Liver (tissue), 8 donors: ENCODE measurements at regions not wholly inside any gene's neighbourhood (a gene's known extent, or its start where the extent isn't known, plus 50 kb on each side); places are given as distances from the start of the nearest gene placed in this dataset.

Experiments
- DNase-seq: peaks from one replicate; pipeline ENCODE4 v3.0.0-alpha.2; 2017; ENCODE audit warnings: low spot score
- H3K27ac ChIP-seq, 2 donors: one replicate each; pipeline ENCODE4 v1.7.0; 2013; ENCODE audit warnings: inconsistent platforms in 2 of 2, low read length in 2 of 2, control low read depth in 1 of 2, low read depth in 1 of 2, mild to moderate bottlenecking in 1 of 2
- H3K27me3 ChIP-seq, 4 donors: one replicate each; pipeline versions ENCODE4 v1.6.1 to v1.7.0; 2013; ENCODE audit warnings: low read length in 3 of 4, inconsistent platforms in 1 of 4, mild to moderate bottlenecking in 1 of 4, moderate library complexity in 1 of 4; ENCODE audit not compliant: control insufficient read depth in 4 of 4, insufficient read depth in 4 of 4
- H3K36me3 ChIP-seq, 4 donors: one replicate each; pipeline versions ENCODE4 v1.6.1 to v1.7.0; 2013; ENCODE audit warnings: low read length in 3 of 4, mild to moderate bottlenecking in 3 of 4, low read depth in 1 of 4, moderate library complexity in 1 of 4; ENCODE audit not compliant: control insufficient read depth in 4 of 4, insufficient read depth in 3 of 4
- H3K4me1 ChIP-seq, 4 donors: one replicate each; pipeline versions ENCODE4 v1.6.1 to v1.7.0; 2013; ENCODE audit warnings: low read length in 3 of 4, mild to moderate bottlenecking in 3 of 4, moderate library complexity in 1 of 4; ENCODE audit not compliant: control insufficient read depth in 4 of 4, insufficient read depth in 4 of 4
- H3K4me3 ChIP-seq, 3 donors: one replicate each; pipeline versions ENCODE4 v1.6.1 to v1.7.0; 2013; ENCODE audit warnings: low read length in 3 of 3, control low read depth in 1 of 3, low read depth in 1 of 3, mild to moderate bottlenecking in 1 of 3
- H3K9ac ChIP-seq, 2 donors: one replicate each; pipeline ENCODE4 v1.7.0; 2013; ENCODE audit warnings: low read length in 2 of 2, mild to moderate bottlenecking in 2 of 2, moderate library complexity in 2 of 2, control low read depth in 1 of 2, low read depth in 1 of 2
- H3K9me3 ChIP-seq, 4 donors: one replicate each; pipeline versions ENCODE4 v1.6.1 to v1.7.0; 2013; ENCODE audit warnings: low read length in 3 of 4; ENCODE audit not compliant: control insufficient read depth in 4 of 4
- ATF3 ChIP-seq: IDR thresholded peaks from 2 replicates; pipeline ENCODE4 v1.6.1; 2016; ENCODE audit warnings: antibody characterized with exemption
- CTCF ChIP-seq: fragments of 150-350 bp; IDR thresholded peaks from 2 replicates; pipeline ENCODE4 v1.5.1; 2017; ENCODE audit warnings: improper control_type of control experiment, low read depth, low read length; ENCODE audit not compliant: missing input control
- EGR1 ChIP-seq, 2 donors: IDR thresholded peaks; 2 replicates each; pipeline ENCODE4 v1.6.1; 2016 to 2018; ENCODE audit warnings: antibody characterized with exemption in 2 of 2, low read depth in 2 of 2
- FOXA1 ChIP-seq: IDR thresholded peaks from 2 replicates; pipeline ENCODE4 v1.6.1; 2016; ENCODE audit warnings: antibody characterized with exemption
- FOXA2 ChIP-seq: IDR thresholded peaks from 2 replicates; pipeline ENCODE4 v1.6.1; 2016; ENCODE audit warnings: antibody characterized with exemption
- GABPA ChIP-seq, 2 donors: IDR thresholded peaks in 1 of 2; conservative IDR thresholded peaks in 1 of 2; 2 replicates each; pipeline ENCODE4 v1.6.1; 2016; ENCODE audit warnings: antibody characterized with exemption in 2 of 2, mild to moderate bottlenecking in 1 of 2, moderate library complexity in 1 of 2
- HNF4A ChIP-seq, 2 donors: conservative IDR thresholded peaks; 2 replicates each; pipeline ENCODE4 v1.6.1; 2016; ENCODE audit warnings: antibody characterized with exemption in 2 of 2, mild to moderate bottlenecking in 2 of 2
- HNF4G ChIP-seq: IDR thresholded peaks from 2 replicates; pipeline ENCODE4 v1.6.1; 2016; ENCODE audit warnings: antibody characterized with exemption
- JUND ChIP-seq, 2 donors: IDR thresholded peaks; 2 replicates each; pipeline ENCODE4 v1.6.1; 2016; ENCODE audit warnings: antibody characterized with exemption in 2 of 2
- MAX ChIP-seq: IDR thresholded peaks from 2 replicates; pipeline ENCODE4 v1.6.1; 2016; ENCODE audit warnings: antibody characterized with exemption
- NR2F2 ChIP-seq: IDR thresholded peaks from 2 replicates; pipeline ENCODE4 v1.6.1; 2016; ENCODE audit warnings: antibody characterized with exemption
- RAD21 ChIP-seq, 2 donors: IDR thresholded peaks; 2 replicates each; pipeline ENCODE4 v1.6.1; 2016; ENCODE audit warnings: antibody characterized with exemption in 2 of 2, mild to moderate bottlenecking in 2 of 2
- REST ChIP-seq: IDR thresholded peaks from 2 replicates; pipeline ENCODE4 v1.6.1; 2016; ENCODE audit warnings: antibody characterized with exemption, mild to moderate bottlenecking
- RXRA ChIP-seq, 2 donors: IDR thresholded peaks; 2 replicates each; pipeline ENCODE4 v1.6.1; 2017 to 2018; ENCODE audit warnings: antibody characterized with exemption in 2 of 2, mild to moderate bottlenecking in 1 of 2
- SP1 ChIP-seq: IDR thresholded peaks from 2 replicates; pipeline ENCODE4 v1.6.1; 2018; ENCODE audit warnings: antibody characterized with exemption, mild to moderate bottlenecking
- TAF1 ChIP-seq: conservative IDR thresholded peaks from 2 replicates; pipeline ENCODE4 v1.6.1; 2016; ENCODE audit warnings: antibody characterized with exemption, mild to moderate bottlenecking
- YY1 ChIP-seq: IDR thresholded peaks from 2 replicates; pipeline ENCODE4 v1.6.1; 2016; ENCODE audit warnings: antibody characterized with exemption, mild to moderate bottlenecking
- ZBTB33 ChIP-seq: IDR thresholded peaks from 2 replicates; pipeline ENCODE4 v1.6.1; 2016; ENCODE audit warnings: antibody characterized with exemption
- WGBS: extraction: QIAGEN DNeasy Blood & Tissue Kit; methylation state at CpG from one replicate; pipeline ENCODE4 v1.1.7; 2013; 5-methylcytosine and 5-hydroxymethylcytosine counted together
- donor health status: healthy.
- donor health status: healthy.
- donor health status: healthy.
- donor health status: healthy.
- donor health status: healthy.

- TF ChIP-seq SP1 (no peak), FOXA1 (no peak), RXRA (IDR thresholded peaks at IDR 0.05) (no peak)
Observed at GRCh38 chr22:19582033-19582693, 58.0 kb upstream of the CLDN5 start (continued).

GRCh38 chr22:19586922-19587684 is 62.9 kb upstream of the CLDN5 start:
- H3K9me3 ChIP-seq, result no peaks in the 10 kb centered on the region
- H3K4me3 ChIP-seq, result no peak overlapping the region
- no peaks in the 10 kb centered on the region for H3K36me3 ChIP-seq
- no peaks in the 10 kb centered on the region for H3K27me3 ChIP-seq
- H3K27ac ChIP-seq, result no peak overlapping the region
- no peak overlapping the region for H3K9ac ChIP-seq
- DNase-seq, result no peak
- 49% methylated on average over 11 of the region's 11 CpGs for WGBS
- TF ChIP-seq TAF1, result no peak
- TF ChIP-seq CTCF, result no peak
- TF ChIP-seq YY1, result no peak
- no peak for TF ChIP-seq REST
- no peak for TF ChIP-seq FOXA1
- no peak for TF ChIP-seq ZBTB33
- TF ChIP-seq NR2F2, result no peak
- no peak for TF ChIP-seq GABPA (IDR thresholded peaks at IDR 0.05 in 1 of 2, conservative IDR thresholded peaks at IDR 0.05 in 1 of 2)
- peak; percentile 73 to 85 for TF ChIP-seq HNF4A (conservative IDR thresholded peaks at IDR 0.05)
- TF ChIP-seq EGR1 (IDR thresholded peaks at IDR 0.05; ENCODE audit: low read depth in 2 of 2), result no peak
- peak; percentile 34 for TF ChIP-seq HNF4G
- TF ChIP-seq RXRA (IDR thresholded peaks at IDR 0.05), result peak; percentile 12 to 40
- peak; percentile 46 for TF ChIP-seq SP1
- no peak for TF ChIP-seq MAX
- no peak for TF ChIP-seq ATF3
- TF ChIP-seq FOXA2, result no peak
- no peak for TF ChIP-seq JUND (IDR thresholded peaks at IDR 0.05)
- TF ChIP-seq RAD21 (IDR thresholded peaks at IDR 0.05), result peak in 1 of 2 donors; percentile 46
- peaks cover 1 to 5% (median 3%) of the 10 kb centered on the region in 4 donors for H3K4me1 ChIP-seq
